BLaER1 (cell line): ENCODE measurements at regions not wholly inside any gene's neighbourhood (a gene's known extent, or its start where the extent isn't known, plus 50 kb on each side); places are given as distances from the start of the nearest gene placed in this dataset.
"Not testable (repeated sequence)": the region's sequence is repeated elsewhere in the genome, so short reads cannot be mapped to it uniquely, and the experiment has no call there.

Source experiments
- H3K27ac ChIP-seq: shearing (Covaris generic); formaldehyde crosslinking; 2 replicates; pipeline ENCODE4 v1.8.1; 2022
- H3K27me3 ChIP-seq: shearing (Covaris generic); formaldehyde crosslinking; 2 replicates; pipeline ENCODE4 v1.8.1; 2022
- H3K36me3 ChIP-seq: shearing (Covaris generic); formaldehyde crosslinking; 2 replicates; pipeline ENCODE4 v1.8.1; 2022
- H3K4me1 ChIP-seq: shearing (Covaris generic); formaldehyde crosslinking; 2 replicates; pipeline ENCODE4 v1.8.1; 2022
- H3K4me2 ChIP-seq: shearing (Covaris generic); formaldehyde crosslinking; 2 replicates; pipeline ENCODE4 v1.8.1; 2022
- H3K4me3 ChIP-seq: shearing (Covaris generic); formaldehyde crosslinking; 2 replicates; pipeline ENCODE4 v1.8.1; 2022
- H3K9ac ChIP-seq: shearing (Covaris generic); formaldehyde crosslinking; 2 replicates; pipeline ENCODE4 v1.8.1; 2022
- H3K9me3 ChIP-seq: shearing (Covaris generic); formaldehyde crosslinking; 2 replicates; pipeline ENCODE4 v1.8.1; 2022
- H4K20me1 ChIP-seq: shearing (Covaris generic); formaldehyde crosslinking; 2 replicates; pipeline ENCODE4 v1.8.1; 2022
- Cebpa-rat ChIP-seq: shearing (Covaris generic); IDR thresholded peaks from 2 replicates; pipeline ENCODE4 v1.8.1; 2022

- no peak overlapping the region for H3K9ac ChIP-seq
- no peaks in the 10 kb centered on the region for H3K9me3 ChIP-seq
- H3K36me3 ChIP-seq: no peaks in the 10 kb centered on the region
- no peak overlapping the region for H3K4me3 ChIP-seq
- 0 out of 2 replicates have a peak overlapping the region, but pooled peaks have one; percentile 13 for H3K27ac ChIP-seq
- H3K27me3 ChIP-seq: no peaks in the 10 kb centered on the region
- H4K20me1 ChIP-seq: no peaks in the 10 kb centered on the region
- H3K4me2 ChIP-seq: peak overlapping the region; percentile 69
- H3K4me1 ChIP-seq: peaks cover 25% of the 10 kb centered on the region
- TF ChIP-seq Cebpa-rat: no peak
These were observed 113.5 kb upstream of the PABPC3 start for GRCh38 chr13:24982333-24982999.

- peaks cover 25% of the 10 kb centered on the region for H3K4me1 ChIP-seq
- no peaks in the 10 kb centered on the region for H3K36me3 ChIP-seq
- peaks cover under 1% of the 10 kb centered on the region; the same call in 1 of the 2 replicates for H3K27me3 ChIP-seq
- no peak overlapping the region for H3K9ac ChIP-seq
- no peak overlapping the region for H3K27ac ChIP-seq
- 0 out of 2 replicates have a peak overlapping the region, but pooled peaks have one; percentile 69 for H3K4me2 ChIP-seq
- no peak for TF ChIP-seq Cebpa-rat
- no peaks in the 10 kb centered on the region for H3K9me3 ChIP-seq
- H3K4me3 ChIP-seq: no peak overlapping the region
- H4K20me1 ChIP-seq: no peaks in the 10 kb centered on the region
These were observed 112.8 kb upstream of the PABPC3 start for GRCh38 chr13:24983094-24983493.

GRCh38 chr13:24984134-24984533, 111.8 kb upstream of the PABPC3 start:
- peaks cover 11% of the 10 kb centered on the region; the same call in 1 of the 2 replicates for H3K27me3 ChIP-seq

GRCh38 chr13:24985107-24985506, 110.8 kb upstream of the PABPC3 start:
- no peak overlapping the region for H3K4me3 ChIP-seq
- no peak for TF ChIP-seq Cebpa-rat
- no peak overlapping the region for H3K4me2 ChIP-seq
- no peaks in the 10 kb centered on the region for H3K9me3 ChIP-seq
- no peaks in the 10 kb centered on the region for H4K20me1 ChIP-seq
- no peaks in the 10 kb centered on the region for H3K36me3 ChIP-seq
- H3K27me3 ChIP-seq: peaks cover 12% of the 10 kb centered on the region; the same call in 1 of the 2 replicates
- peaks cover 25% of the 10 kb centered on the region for H3K4me1 ChIP-seq
- H3K27ac ChIP-seq: no peak overlapping the region
- H3K9ac ChIP-seq: no peak overlapping the region

More at GRCh38 chr13:24984134-24984533, 111.8 kb upstream of the PABPC3 start:
- H3K9me3 ChIP-seq: no peaks in the 10 kb centered on the region
- peaks cover 25% of the 10 kb centered on the region for H3K4me1 ChIP-seq
- H3K36me3 ChIP-seq: no peaks in the 10 kb centered on the region
- H4K20me1 ChIP-seq: no peaks in the 10 kb centered on the region
- H3K9ac ChIP-seq: no peak overlapping the region
- no peak overlapping the region for H3K4me3 ChIP-seq
- H3K27ac ChIP-seq: no peak overlapping the region
- H3K4me2 ChIP-seq: no peak overlapping the region
- TF ChIP-seq Cebpa-rat: no peak

- Histone ChIP-seq H3K4me1 (peaks cover 25% of the 10 kb centered on the region), H3K9me3 (no peaks in the 10 kb centered on the region), H3K27me3 (peaks cover 12% of the 10 kb centered on the region; the same call in 1 of the 2 replicates), H3K36me3 (no peaks in the 10 kb centered on the region), H3K4me2 (no peak overlapping the region), H4K20me1 (no peaks in the 10 kb centered on the region), H3K4me3 (no peak overlapping the region), H3K9ac (no peak overlapping the region), H3K27ac (no peak overlapping the region)
- no peak for TF ChIP-seq Cebpa-rat
These were observed 110.0 kb upstream of the PABPC3 start for GRCh38 chr13:24985896-24986295.

- Histone ChIP-seq H3K27ac (no peak overlapping the region), H4K20me1 (no peaks in the 10 kb centered on the region), H3K9ac (no peak overlapping the region), H3K4me2 (no peak overlapping the region), H3K36me3 (no peaks in the 10 kb centered on the region), H3K9me3 (no peaks in the 10 kb centered on the region), H3K4me1 (peaks cover 20% of the 10 kb centered on the region), H3K4me3 (no peak overlapping the region), H3K27me3 (peaks cover 12% of the 10 kb centered on the region; the same call in 1 of the 2 replicates)
- no peak for TF ChIP-seq Cebpa-rat
These were observed 109.1 kb upstream of the PABPC3 start for GRCh38 chr13:24986826-24987225.

- H3K4me3 ChIP-seq, H4K20me1 ChIP-seq, H3K9me3 ChIP-seq, H3K9ac ChIP-seq, H3K27ac ChIP-seq, H3K36me3 ChIP-seq, H3K4me2 ChIP-seq, H3K4me1 ChIP-seq: not testable (repeated sequence)
- H3K27me3 ChIP-seq: peaks cover 12% of the 10 kb centered on the region; the same call in 1 of the 2 replicates
These were observed 106.0 kb upstream of the PABPC3 start for GRCh38 chr13:24989959-24990358.

GRCh38 chr13:24992946-24993345, 103.0 kb upstream of the PABPC3 start:
- H3K27ac ChIP-seq, H3K9me3 ChIP-seq, H3K4me1 ChIP-seq, H3K9ac ChIP-seq, H3K4me3 ChIP-seq, H3K36me3 ChIP-seq, H4K20me1 ChIP-seq, H3K4me2 ChIP-seq: not testable (repeated sequence)
- H3K27me3 ChIP-seq: peaks cover 12% of the 10 kb centered on the region; the same call in 1 of the 2 replicates

GRCh38 chr13:24995225-24995804, 100.6 kb upstream of the PABPC3 start:
- no peaks in the 10 kb centered on the region for H3K36me3 ChIP-seq
- H3K4me2 ChIP-seq: no peak overlapping the region
- no peak overlapping the region for H3K4me3 ChIP-seq
- no peak overlapping the region for H3K27ac ChIP-seq
- no peaks in the 10 kb centered on the region for H3K9me3 ChIP-seq
- no peaks in the 10 kb centered on the region for H4K20me1 ChIP-seq
- no peaks in the 10 kb centered on the region for H3K27me3 ChIP-seq
- no peaks in the 10 kb centered on the region for H3K4me1 ChIP-seq
- TF ChIP-seq Cebpa-rat: no peak
- H3K9ac ChIP-seq: no peak overlapping the region

GRCh38 chr13:24997367-24997967, 98.5 kb upstream of the PABPC3 start:
- Histone ChIP-seq H3K9ac (no peak overlapping the region), H3K4me1 (peaks cover 5% of the 10 kb centered on the region), H3K9me3 (no peaks in the 10 kb centered on the region), H3K36me3 (no peaks in the 10 kb centered on the region), H3K4me3 (no peak overlapping the region), H4K20me1 (no peaks in the 10 kb centered on the region), H3K27me3 (no peaks in the 10 kb centered on the region), H3K27ac (no peak overlapping the region), H3K4me2 (no peak overlapping the region)
- TF ChIP-seq Cebpa-rat: no peak
